H9 (cell line): ENCODE measurements at regions not wholly inside any gene's neighbourhood (a gene's known extent, or its start where the extent isn't known, plus 50 kb on each side); places are given as distances from the start of the nearest gene placed in this dataset.

Experiments
- DNase-seq: peaks from one replicate; pipeline ENCODE4 v3.0.0-alpha.2; 2017
- H2AFZ ChIP-seq: one replicate; pipeline ENCODE4 v1.6.1; 2013; ENCODE audit warnings: mild to moderate bottlenecking, low read length, control low read depth, moderate library complexity
- H2AK5ac ChIP-seq: 2 replicates; pipeline ENCODE4 v1.6.1; 2013; ENCODE audit warnings: low read length, control low read depth, mixed read lengths; ENCODE audit not compliant: insufficient read length
- H2BK120ac ChIP-seq: one replicate; pipeline ENCODE4 v1.6.1; 2013; ENCODE audit warnings: low read depth, mild to moderate bottlenecking, low read length, control low read depth, inconsistent platforms; ENCODE audit not compliant: poor library complexity, severe bottlenecking
- H2BK12ac ChIP-seq: 2 replicates; pipeline ENCODE4 v1.6.1; 2013; ENCODE audit warnings: low read length, control low read depth, mixed read lengths, low read depth; ENCODE audit not compliant: insufficient read length
- H2BK15ac ChIP-seq: 2 replicates; pipeline ENCODE4 v1.6.1; 2013; ENCODE audit warnings: low read depth, low read length, control low read depth
- H2BK20ac ChIP-seq: one replicate; pipeline ENCODE4 v1.6.1; 2013; ENCODE audit warnings: low read depth, mild to moderate bottlenecking, low read length, control low read depth, inconsistent platforms; ENCODE audit not compliant: poor library complexity, severe bottlenecking
- H2BK5ac ChIP-seq: 2 replicates; pipeline ENCODE4 v1.6.1; 2013; ENCODE audit warnings: low read length, control low read depth, mixed read lengths; ENCODE audit not compliant: insufficient read length
- H3K14ac ChIP-seq: 2 replicates; pipeline ENCODE4 v1.6.1; 2013; ENCODE audit warnings: low read length, control low read depth; ENCODE audit not compliant: insufficient read depth
- H3K18ac ChIP-seq: 2 replicates; pipeline ENCODE4 v1.6.1; 2013; ENCODE audit warnings: low read depth, mild to moderate bottlenecking, mixed read lengths, low read length, control low read depth; ENCODE audit not compliant: insufficient read length
- H3K23ac ChIP-seq: 2 replicates; pipeline ENCODE4 v1.6.1; 2013; ENCODE audit warnings: low read length, control low read depth, mixed read lengths, low read depth; ENCODE audit not compliant: insufficient read length
- H3K23me2 ChIP-seq: 2 replicates; pipeline ENCODE4 v1.6.1; 2013; ENCODE audit warnings: low read depth, mild to moderate bottlenecking, mixed read lengths, low read length, control low read depth; ENCODE audit not compliant: insufficient read length, poor library complexity, severe bottlenecking
- H3K27ac ChIP-seq: 2 replicates; pipeline ENCODE4 v1.5.1; 2013; ENCODE audit warnings: low read length, control low read depth, mixed read lengths, low read depth; ENCODE audit not compliant: insufficient read length
- H3K27me3 ChIP-seq: 2 replicates; pipeline ENCODE4 v1.6.1; 2013; ENCODE audit warnings: low read length, control low read depth, inconsistent platforms; ENCODE audit not compliant: insufficient read depth
- H3K4ac ChIP-seq: 2 replicates; pipeline ENCODE4 v1.6.1; 2013; ENCODE audit warnings: low read depth, mild to moderate bottlenecking, control low read depth, inconsistent platforms, low read length, moderate library complexity
- H3K4me1 ChIP-seq: 2 replicates; pipeline ENCODE4 v1.6.1; 2013; ENCODE audit warnings: low read length, control low read depth, inconsistent platforms; ENCODE audit not compliant: insufficient read depth
- H3K4me2 ChIP-seq: 2 replicates; pipeline ENCODE4 v1.6.1; 2013; ENCODE audit warnings: low read length, control low read depth, mixed read lengths; ENCODE audit not compliant: insufficient read length, insufficient read depth
- H3K56ac ChIP-seq: 2 replicates; pipeline ENCODE4 v1.6.1; 2013; ENCODE audit warnings: low read depth, mild to moderate bottlenecking, mixed read lengths, low read length, control low read depth; ENCODE audit not compliant: insufficient read length
- H3K79me1 ChIP-seq: 2 replicates; pipeline ENCODE4 v1.6.1; 2013; ENCODE audit warnings: low read depth, mild to moderate bottlenecking, moderate library complexity, low read length, control low read depth, inconsistent platforms; ENCODE audit not compliant: insufficient read depth, poor library complexity, severe bottlenecking
- H3K79me2 ChIP-seq: 2 replicates; pipeline ENCODE4 v1.6.1; 2013; ENCODE audit warnings: low read length, control low read depth, inconsistent platforms; ENCODE audit not compliant: insufficient read depth
- H3K9ac ChIP-seq: 2 replicates; pipeline ENCODE4 v1.6.1; 2013; ENCODE audit warnings: low read length, control low read depth, mixed read lengths; ENCODE audit not compliant: insufficient read length; ENCODE audit errors: extremely low read depth
- H3K9me3 ChIP-seq: one replicate; pipeline ENCODE4 v1.6.1; 2013; ENCODE audit warnings: low read depth, low read length, inconsistent platforms; ENCODE audit not compliant: control insufficient read depth
- H3T11ph ChIP-seq: one replicate; pipeline ENCODE4 v1.6.1; 2013; ENCODE audit warnings: mild to moderate bottlenecking, low read length, control low read depth, inconsistent platforms
- H4K20me1 ChIP-seq: one replicate; pipeline ENCODE4 v1.6.1; 2013; ENCODE audit not compliant: control insufficient read depth, insufficient read length, insufficient read depth
- H4K5ac ChIP-seq: 2 replicates; pipeline ENCODE4 v1.6.1; 2013; ENCODE audit warnings: low read depth, mild to moderate bottlenecking, mixed read lengths, low read length, control low read depth; ENCODE audit not compliant: insufficient read length
- H4K8ac ChIP-seq: replicated peaks from 2 replicates; pipeline ENCODE4 v1.6.1; 2013; ENCODE audit warnings: low read length, control low read depth, mixed read lengths, low read depth; ENCODE audit not compliant: insufficient read length
- H4K91ac ChIP-seq: 2 replicates; pipeline ENCODE4 v1.6.1; 2013; ENCODE audit warnings: low read depth, mild to moderate bottlenecking, moderate library complexity, mixed read lengths, low read length, control low read depth; ENCODE audit not compliant: insufficient read length
- H3K27ac Mint-ChIP-seq, 3 experiments: 2 replicates in 2 of 3; 3 replicates in 1 of 3; pipeline ENCODE4 v1.8.0; 2020 to 2021; ENCODE audit warnings: mixed read lengths in 3 of 3, mild to moderate bottlenecking in 1 of 3, moderate library complexity in 1 of 3
- H3K27me3 Mint-ChIP-seq: 2 replicates; pipeline ENCODE4 v1.8.0; 2021; ENCODE audit warnings: low read depth, mild to moderate bottlenecking, moderate library complexity, mixed read lengths
- H3K36me3 Mint-ChIP-seq, 3 experiments: 2 replicates in 2 of 3; 3 replicates in 1 of 3; pipeline ENCODE4 v1.8.0; 2020 to 2021; ENCODE audit warnings: low read depth in 3 of 3, mixed read lengths in 3 of 3; ENCODE audit not compliant: insufficient read depth in 1 of 3
- H3K4me1 Mint-ChIP-seq, 2 experiments: 2 replicates each; pipeline ENCODE4 v1.8.0; 2020; ENCODE audit warnings: mixed read lengths in 2 of 2
- H3K4me3 Mint-ChIP-seq, 2 experiments: 2 replicates in 1 of 2; 3 replicates in 1 of 2; pipeline ENCODE4 v1.8.0; 2020 to 2021; ENCODE audit warnings: mild to moderate bottlenecking in 2 of 2, mixed read lengths in 2 of 2, moderate library complexity in 1 of 2
- H3K9me3 Mint-ChIP-seq, 2 experiments: 2 replicates in 1 of 2; 3 replicates in 1 of 2; pipeline ENCODE4 v1.8.0; 2020; ENCODE audit warnings: mild to moderate bottlenecking in 2 of 2, mixed read lengths in 2 of 2, moderate library complexity in 1 of 2
- WGBS: extraction: QIAGEN DNeasy Blood & Tissue Kit; methylation state at CpG from one replicate; pipeline ENCODE4 v1.1.7; 2013; ENCODE audit warnings: missing lambda C conversion rate, low lambda C conversion rate, mixed read lengths; ENCODE audit not compliant: insufficient read length; ENCODE audit errors: extremely low coverage; 5-methylcytosine and 5-hydroxymethylcytosine counted together
- TF ChIP-seq, protein P1 (sequence below): fragments of 200-600 bp; sonication (generic); conservative IDR thresholded peaks from 3 replicates; pipeline ENCODE4 v1.8.0; 2021; ENCODE audit warnings: antibody characterized with exemption, mild to moderate bottlenecking

DNA sequence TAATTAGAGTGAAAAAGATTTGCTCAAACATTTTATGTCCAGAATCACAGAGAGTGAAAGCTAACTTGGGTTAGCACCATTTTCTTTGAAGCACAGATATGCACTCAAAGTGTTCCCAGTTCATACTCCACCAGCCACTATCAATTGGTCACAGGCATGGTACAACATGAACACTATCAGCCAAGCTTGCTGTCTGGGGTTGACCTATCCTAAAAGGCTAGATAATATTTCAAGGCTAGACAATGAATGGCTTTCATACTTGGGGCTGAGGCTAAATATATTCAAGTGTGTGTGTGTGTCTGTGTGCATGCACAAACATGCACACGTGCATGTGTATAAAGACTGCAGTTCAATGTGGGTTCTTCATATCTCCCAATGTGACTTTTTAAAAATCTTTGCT is 783.0 kb upstream of the GJE1 start:
- Histone ChIP-seq H3K27me3 (no peaks in the 10 kb centered on the region), H4K5ac (no peak overlapping the region), H3K27ac (no peak overlapping the region), H3K56ac (no peak overlapping the region), H4K8ac (no peak overlapping the region), H2BK12ac (no peak overlapping the region), H3K9ac (no peak overlapping the region), H4K91ac (no peak overlapping the region), H3K14ac (no peak overlapping the region), H3K79me2 (no peaks in the 10 kb centered on the region), H3K4me2 (no peak overlapping the region), H2BK20ac (no peak overlapping the region), H2AK5ac (no peak overlapping the region), H3K4ac (no peak overlapping the region), H4K20me1 (no peaks in the 10 kb centered on the region), H3K23ac (no peak overlapping the region), H3K18ac (no peak overlapping the region), H2BK15ac (no peak overlapping the region), H2AFZ (no peak overlapping the region), H3K79me1 (no peaks in the 10 kb centered on the region), H3T11ph (no peak overlapping the region), H3K23me2 (no peaks in the 10 kb centered on the region), H3K4me1 (no peaks in the 10 kb centered on the region), H2BK120ac (no peak overlapping the region), H2BK5ac (no peak overlapping the region), H3K9me3 (no peaks in the 10 kb centered on the region)
- Mint-ChIP-seq H3K27me3 (no peaks in the 10 kb centered on the region), H3K27ac (no peak overlapping the region; a peak in 1 of 7 replicates), H3K9me3 (no peaks in the 10 kb centered on the region; a peak in 1 of 5 replicates), H3K4me3 (no peak overlapping the region), H3K4me1 (no peaks in the 10 kb centered on the region), H3K36me3 (no peaks in the 10 kb centered on the region; a peak in 2 of 7 replicates)
- no CpG with 5 or more reads among the region's 1 CpG for WGBS
- TF ChIP-seq, protein P1, sequence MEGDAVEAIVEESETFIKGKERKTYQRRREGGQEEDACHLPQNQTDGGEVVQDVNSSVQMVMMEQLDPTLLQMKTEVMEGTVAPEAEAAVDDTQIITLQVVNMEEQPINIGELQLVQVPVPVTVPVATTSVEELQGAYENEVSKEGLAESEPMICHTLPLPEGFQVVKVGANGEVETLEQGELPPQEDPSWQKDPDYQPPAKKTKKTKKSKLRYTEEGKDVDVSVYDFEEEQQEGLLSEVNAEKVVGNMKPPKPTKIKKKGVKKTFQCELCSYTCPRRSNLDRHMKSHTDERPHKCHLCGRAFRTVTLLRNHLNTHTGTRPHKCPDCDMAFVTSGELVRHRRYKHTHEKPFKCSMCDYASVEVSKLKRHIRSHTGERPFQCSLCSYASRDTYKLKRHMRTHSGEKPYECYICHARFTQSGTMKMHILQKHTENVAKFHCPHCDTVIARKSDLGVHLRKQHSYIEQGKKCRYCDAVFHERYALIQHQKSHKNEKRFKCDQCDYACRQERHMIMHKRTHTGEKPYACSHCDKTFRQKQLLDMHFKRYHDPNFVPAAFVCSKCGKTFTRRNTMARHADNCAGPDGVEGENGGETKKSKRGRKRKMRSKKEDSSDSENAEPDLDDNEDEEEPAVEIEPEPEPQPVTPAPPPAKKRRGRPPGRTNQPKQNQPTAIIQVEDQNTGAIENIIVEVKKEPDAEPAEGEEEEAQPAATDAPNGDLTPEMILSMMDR, result no peak
- DNase-seq, result no peak
